ENCODE measurements at regions not wholly inside any gene's neighbourhood (a gene's known extent, or its start where the extent isn't known, plus 50 kb on each side); places are given as distances from the start of the nearest gene placed in this dataset.

GRCh38 chr9:89911721-89912604 lies 307.2 kb downstream of the GADD45G start:
- DNase-seq (ENCODE audit: low read depth): no peak

GRCh38 chr9:89912605-89912953 lies 307.8 kb downstream of the GADD45G start:
- DNase-seq (ENCODE audit: low read depth): no peak

GRCh38 chr9:89915187-89915586 lies 310.4 kb downstream of the GADD45G start:
- DNase-seq (ENCODE audit: low read depth): no peak

- no peak for DNase-seq (ENCODE audit: low read depth)
These were observed 311.3 kb downstream of the GADD45G start for GRCh38 chr9:89916001-89916597.

GRCh38 chr9:89917861-89918260 lies 313.0 kb downstream of the GADD45G start:
- no peak for DNase-seq (ENCODE audit: low read depth)

- DNase-seq (ENCODE audit: low read depth): no peak
These were observed 314.4 kb downstream of the GADD45G start for GRCh38 chr9:89919171-89919681.

GRCh38 chr9:89920131-89920530 lies 315.3 kb downstream of the GADD45G start:
- no peak for DNase-seq (ENCODE audit: low read depth)

GRCh38 chr9:89920951-89921350 lies 316.1 kb downstream of the GADD45G start:
- no peak for DNase-seq (ENCODE audit: low read depth)

GRCh38 chr9:89922099-89922498 lies 317.3 kb downstream of the GADD45G start:
- no peak for DNase-seq (ENCODE audit: low read depth)

- no peak for DNase-seq (ENCODE audit: low read depth)
These were observed 318.4 kb downstream of the GADD45G start for GRCh38 chr9:89923174-89923573.

- no peak for DNase-seq (ENCODE audit: low read depth)
These were observed 319.2 kb downstream of the GADD45G start for GRCh38 chr9:89923961-89924504.

- no peak for DNase-seq (ENCODE audit: low read depth)
These were observed 319.8 kb downstream of the GADD45G start for GRCh38 chr9:89924611-89925010.

- DNase-seq (ENCODE audit: low read depth): no peak
These were observed 321.4 kb downstream of the GADD45G start for GRCh38 chr9:89926167-89926566.

GRCh38 chr9:89926691-89927220 lies 321.9 kb downstream of the GADD45G start:
- DNase-seq (ENCODE audit: low read depth): no peak

GRCh38 chr9:89928106-89928505 lies 323.3 kb downstream of the GADD45G start:
- DNase-seq (ENCODE audit: low read depth): no peak

GRCh38 chr9:89928521-89929275 lies 323.9 kb downstream of the GADD45G start:
- DNase-seq (ENCODE audit: low read depth): no peak

- no peak for DNase-seq (ENCODE audit: low read depth)
These were observed 324.5 kb downstream of the GADD45G start for GRCh38 chr9:89929315-89929672.

- DNase-seq (ENCODE audit: low read depth): no peak
These were observed 325.1 kb downstream of the GADD45G start for GRCh38 chr9:89929673-89930480.

- DNase-seq (ENCODE audit: low read depth): no peak
These were observed 328.8 kb downstream of the GADD45G start for GRCh38 chr9:89933578-89933977.

GRCh38 chr9:89935115-89935514 lies 330.3 kb downstream of the GADD45G start:
- no peak for DNase-seq (ENCODE audit: low read depth)

GRCh38 chr9:89935801-89936200 lies 331.0 kb downstream of the GADD45G start:
- no peak for DNase-seq (ENCODE audit: low read depth)

Measured in ELR (cell line).